GM19395 (cell line): ENCODE measurements at regions not wholly inside any gene's neighbourhood (a gene's known extent, or its start where the extent isn't known, plus 50 kb on each side); places are given as distances from the start of the nearest gene placed in this dataset.

Source experiments
- ATAC-seq: cut with Tn5 transposase; IDR thresholded peaks from one replicate; pipeline ENCODE4 v1.9.1; 2021; ENCODE audit warnings: mild to moderate bottlenecking, moderate library complexity; ENCODE audit not compliant: unreplicated experiment

GRCh38 chr14:101130861-101131260 is 227.3 kb upstream of the RTL1 start:
- ATAC-seq: no peak

- no peak for ATAC-seq
Observed at GRCh38 chr14:101131451-101131916, 228.0 kb upstream of the RTL1 start.

- ATAC-seq: no peak
Observed at GRCh38 chr14:101132051-101132571, 228.6 kb upstream of the RTL1 start.

- ATAC-seq: no peak
Observed at GRCh38 chr14:101132588-101132987, 229.1 kb upstream of the RTL1 start.

- ATAC-seq: no peak
Observed at GRCh38 chr14:101133068-101133467, 229.5 kb upstream of the RTL1 start.

GRCh38 chr14:101134161-101134631 is 230.7 kb upstream of the RTL1 start:
- no peak for ATAC-seq

- no peak for ATAC-seq
Observed at GRCh38 chr14:101134851-101135433, 231.4 kb upstream of the RTL1 start.

GRCh38 chr14:101135796-101136742 is 232.5 kb upstream of the RTL1 start:
- no peak for ATAC-seq

GRCh38 chr14:101137234-101137633 is 233.7 kb upstream of the RTL1 start:
- no peak for ATAC-seq

- no peak for ATAC-seq
Observed at GRCh38 chr14:101147848-101148247, 244.3 kb upstream of the RTL1 start.

GRCh38 chr14:101150039-101150610 is 246.6 kb upstream of the RTL1 start:
- ATAC-seq: no peak

- ATAC-seq: no peak
Observed at GRCh38 chr14:101151226-101151926, 247.9 kb upstream of the RTL1 start.

GRCh38 chr14:101151927-101152305 is 248.4 kb upstream of the RTL1 start:
- no peak for ATAC-seq

GRCh38 chr14:101152855-101153254 is 249.3 kb upstream of the RTL1 start:
- ATAC-seq: no peak

GRCh38 chr14:101153691-101154090 is 250.2 kb upstream of the RTL1 start:
- no peak for ATAC-seq

GRCh38 chr14:101155575-101155974 is 252.1 kb upstream of the RTL1 start:
- no peak for ATAC-seq

- no peak for ATAC-seq
Observed at GRCh38 chr14:101167428-101167827, 263.9 kb upstream of the RTL1 start.

- ATAC-seq: no peak
Observed at GRCh38 chr14:101169267-101169666, 265.7 kb upstream of the RTL1 start.

- no peak for ATAC-seq
Observed at GRCh38 chr14:101171650-101172049, 268.1 kb upstream of the RTL1 start.

- no peak for ATAC-seq
Observed at GRCh38 chr14:101173698-101174521, 270.4 kb upstream of the RTL1 start.
